ENCODE measurements at regions not wholly inside any gene's neighbourhood (a gene's known extent, or its start where the extent isn't known, plus 50 kb on each side); places are given as distances from the start of the nearest gene placed in this dataset.

GRCh38 chr20:52830598-52830997 lies 141.6 kb upstream of the TSHZ2 start:
- peaks cover 1% of the 10 kb centered on the region; the same call in 1 of the 2 replicates for H3K27me3 Mint-ChIP-seq (ENCODE audit: insufficient read depth)
- TF ChIP-seq CTCF (IDR thresholded peaks at IDR 0.05) = no peak
- peaks cover 7% of the 10 kb centered on the region; the same call in 1 of the 2 replicates for H3K36me3 Mint-ChIP-seq (ENCODE audit: low read depth)
- H3K27ac Mint-ChIP-seq = no peak overlapping the region
- DNase-seq = no peak
- H3K4me1 Mint-ChIP-seq (ENCODE audit: low read depth) = no peaks in the 10 kb centered on the region
- peaks cover 57% of the 10 kb centered on the region for H3K9me3 Mint-ChIP-seq
- H3K4me3 Mint-ChIP-seq = no peak overlapping the region

- H3K9me3 Mint-ChIP-seq = peaks cover 56% of the 10 kb centered on the region
- no peak overlapping the region for H3K4me3 Mint-ChIP-seq
- peaks cover 7% of the 10 kb centered on the region; the same call in 1 of the 2 replicates for H3K36me3 Mint-ChIP-seq (ENCODE audit: low read depth)
- no peak for TF ChIP-seq CTCF (IDR thresholded peaks at IDR 0.05)
- H3K4me1 Mint-ChIP-seq (ENCODE audit: low read depth) = no peaks in the 10 kb centered on the region
- H3K27me3 Mint-ChIP-seq (ENCODE audit: insufficient read depth) = no peaks in the 10 kb centered on the region; the same call in 1 of the 2 replicates
- no peak overlapping the region for H3K27ac Mint-ChIP-seq
- DNase-seq = no peak
These were observed 143.0 kb upstream of the TSHZ2 start for GRCh38 chr20:52829111-52829510.

GRCh38 chr20:52828199-52828598 lies 144.0 kb upstream of the TSHZ2 start:
- Mint-ChIP-seq H3K36me3 (ENCODE audit: low read depth) (peaks cover 7% of the 10 kb centered on the region; the same call in 1 of the 2 replicates), H3K9me3 (peaks cover 53% of the 10 kb centered on the region), H3K4me3 (no peak overlapping the region), H3K27me3 (ENCODE audit: insufficient read depth) (no peaks in the 10 kb centered on the region), H3K4me1 (ENCODE audit: low read depth) (no peaks in the 10 kb centered on the region), H3K27ac (no peak overlapping the region)
- TF ChIP-seq CTCF (IDR thresholded peaks at IDR 0.05) = no peak
- DNase-seq = no peak

GRCh38 chr20:52826722-52827121 lies 145.4 kb upstream of the TSHZ2 start:
- no peak for TF ChIP-seq CTCF (IDR thresholded peaks at IDR 0.05)
- no peaks in the 10 kb centered on the region for H3K27me3 Mint-ChIP-seq (ENCODE audit: insufficient read depth)
- H3K27ac Mint-ChIP-seq = no peak overlapping the region
- DNase-seq = no peak
- H3K4me3 Mint-ChIP-seq = no peak overlapping the region
- H3K9me3 Mint-ChIP-seq = peaks cover 40% of the 10 kb centered on the region
- peaks cover 7% of the 10 kb centered on the region; the same call in 1 of the 2 replicates for H3K36me3 Mint-ChIP-seq (ENCODE audit: low read depth)
- no peaks in the 10 kb centered on the region for H3K4me1 Mint-ChIP-seq (ENCODE audit: low read depth)

GRCh38 chr20:52826321-52826720 lies 145.8 kb upstream of the TSHZ2 start:
- Mint-ChIP-seq H3K4me3 (no peak overlapping the region), H3K9me3 (peaks cover 37% of the 10 kb centered on the region), H3K4me1 (ENCODE audit: low read depth) (no peaks in the 10 kb centered on the region), H3K27me3 (ENCODE audit: insufficient read depth) (no peaks in the 10 kb centered on the region), H3K36me3 (ENCODE audit: low read depth) (peaks cover 7% of the 10 kb centered on the region; the same call in 1 of the 2 replicates), H3K27ac (no peak overlapping the region)
- DNase-seq = no peak
- no peak for TF ChIP-seq CTCF (IDR thresholded peaks at IDR 0.05)
